ENCODE measurements at regions not wholly inside any gene's neighbourhood (a gene's known extent, or its start where the extent isn't known, plus 50 kb on each side); places are given as distances from the start of the nearest gene placed in this dataset.

GRCh38 chrY:11293392-11293791 is 1407.6 kb upstream of the USP9Y start:
- Histone ChIP-seq H3K27ac (no peak overlapping the region), H3K27me3 (no peaks in the 10 kb centered on the region), H3K4me3 (no peak overlapping the region), H3K36me3 (no peaks in the 10 kb centered on the region), H3K4me1 (no peaks in the 10 kb centered on the region), H3K9me3 (peaks cover 0 to 4% (median 0%) of the 10 kb centered on the region in 11 donors)
- WGBS, 2 donors: 44 to 54% methylated on average over 5 of the region's 5 CpGs
- no peak for TF ChIP-seq CTCF (IDR thresholded peaks at IDR 0.05)
- intact Hi-C loops (cut with DNase I): no loop called here
- ATAC-seq (no peak), DNase-seq (no peak)

- TF ChIP-seq CTCF (IDR thresholded peaks at IDR 0.05): no peak
- no peak for ATAC-seq
- Histone ChIP-seq H3K36me3 (no peaks in the 10 kb centered on the region), H3K4me3 (no peak overlapping the region), H3K27me3 (no peaks in the 10 kb centered on the region), H3K9me3 (no peaks in the 10 kb centered on the region), H3K4me1 (no peaks in the 10 kb centered on the region), H3K27ac (no peak overlapping the region)
- intact Hi-C loops (cut with DNase I): no loop called here
- 61 to 68% methylated on average over 13 of the region's 13 CpGs for WGBS, 2 donors
- peak in 1 of 2 donors; percentile 3 for DNase-seq
Measured at GRCh38 chrY:11334151-11334550, 1366.9 kb upstream of the USP9Y start.
